NCI-H524 treated with DMSO at 0.1 percent for 48 hours (cell line): ENCODE measurements at regions not wholly inside any gene's neighbourhood (a gene's known extent, or its start where the extent isn't known, plus 50 kb on each side); places are given as distances from the start of the nearest gene placed in this dataset.
"Not testable (repeated sequence)": the region's sequence is repeated elsewhere in the genome, so short reads cannot be mapped to it uniquely, and the experiment has no call there.

Source experiments
- DNase-seq: peaks from one replicate; lab custom pipeline; 2025; lab: John Stamatoyannopoulos, UW

- not testable (repeated sequence) for DNase-seq
Measured at GRCh38 chr9:25045469-25045868, 499.8 kb upstream of the IZUMO3 start.

DNA sequence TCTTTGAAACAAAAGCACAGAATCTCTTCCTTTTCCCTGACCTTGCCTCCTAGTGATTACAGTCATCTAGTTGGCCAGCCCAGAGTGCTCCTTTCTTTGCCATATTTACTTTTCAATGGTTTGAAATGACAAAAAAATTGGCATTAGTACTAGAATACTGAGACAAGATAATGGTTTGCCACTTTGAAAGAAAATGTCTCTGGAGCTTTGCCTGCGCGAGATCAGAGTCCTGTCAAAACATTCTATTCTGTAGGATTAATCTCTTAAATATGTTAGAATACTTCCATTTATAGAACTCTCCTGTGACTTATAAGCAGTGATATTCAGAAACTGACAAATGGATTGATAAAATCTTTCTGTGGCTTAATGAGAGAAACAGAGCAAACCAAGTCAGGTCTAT lies 484.0 kb upstream of the IZUMO3 start:
- DNase-seq: no peak

- no peak for DNase-seq
Measured at GRCh38 chr9:25025686-25026085, 480.0 kb upstream of the IZUMO3 start.

GRCh38 chr9:25025156-25025555 lies 479.5 kb upstream of the IZUMO3 start:
- DNase-seq: no peak

- DNase-seq: no peak
Measured at GRCh38 chr9:25017779-25018178, 472.1 kb upstream of the IZUMO3 start.

DNA sequence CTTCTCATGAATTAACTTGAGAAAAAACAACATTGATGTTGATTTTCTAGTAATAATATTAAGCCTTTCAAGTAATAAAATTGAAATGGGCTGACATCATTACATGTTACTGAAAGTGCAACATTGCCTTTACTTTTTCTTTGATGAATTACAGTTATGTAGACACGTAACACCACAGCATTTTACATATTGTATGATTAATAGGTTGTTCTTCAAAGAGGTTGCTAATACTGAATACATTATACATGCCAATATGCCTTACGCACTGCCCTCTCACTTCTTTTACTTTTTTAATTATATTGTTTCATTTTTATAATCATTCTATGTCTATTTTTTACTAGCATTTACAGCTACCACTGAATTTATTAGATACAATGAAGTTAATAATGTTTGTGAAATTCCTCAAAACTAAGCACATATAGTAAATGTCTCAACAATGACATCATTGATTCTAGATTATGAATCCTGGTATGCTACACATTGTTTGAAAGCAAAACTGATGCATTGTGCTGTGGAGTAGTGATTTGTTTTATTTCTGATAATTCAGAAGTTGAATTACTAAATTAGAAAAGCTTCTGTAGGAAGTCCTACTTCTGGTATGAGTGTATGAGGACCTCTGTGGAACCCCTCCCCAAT lies 464.4 kb upstream of the IZUMO3 start:
- DNase-seq: no peak

GRCh38 chr9:25003686-25004085 lies 458.0 kb upstream of the IZUMO3 start:
- DNase-seq: no peak

- DNase-seq: no peak
Measured at GRCh38 chr9:24986331-24986730, 440.6 kb upstream of the IZUMO3 start.

DNA sequence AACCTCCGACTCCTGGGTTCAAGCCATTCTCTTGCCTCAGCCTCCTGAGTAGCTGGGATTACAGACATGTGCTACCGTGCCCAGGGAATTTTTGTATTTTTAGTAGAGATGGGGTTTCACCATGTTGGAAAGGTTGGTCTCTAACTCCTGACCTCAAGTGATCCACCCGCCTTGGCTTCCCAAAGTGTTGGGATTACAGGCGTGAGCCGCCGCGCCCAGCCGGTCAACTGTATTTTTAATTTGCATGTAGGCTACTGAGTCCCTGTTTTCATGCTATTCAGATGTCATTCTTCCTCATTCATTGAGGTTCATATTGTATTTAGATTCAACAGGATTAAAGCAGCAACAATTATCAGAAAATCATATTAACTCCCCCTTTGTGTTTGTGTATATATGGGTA lies 425.1 kb upstream of the IZUMO3 start:
- not testable (repeated sequence) for DNase-seq

- DNase-seq: no peak
Measured at GRCh38 chr9:24961762-24962161, 416.1 kb upstream of the IZUMO3 start.

DNA sequence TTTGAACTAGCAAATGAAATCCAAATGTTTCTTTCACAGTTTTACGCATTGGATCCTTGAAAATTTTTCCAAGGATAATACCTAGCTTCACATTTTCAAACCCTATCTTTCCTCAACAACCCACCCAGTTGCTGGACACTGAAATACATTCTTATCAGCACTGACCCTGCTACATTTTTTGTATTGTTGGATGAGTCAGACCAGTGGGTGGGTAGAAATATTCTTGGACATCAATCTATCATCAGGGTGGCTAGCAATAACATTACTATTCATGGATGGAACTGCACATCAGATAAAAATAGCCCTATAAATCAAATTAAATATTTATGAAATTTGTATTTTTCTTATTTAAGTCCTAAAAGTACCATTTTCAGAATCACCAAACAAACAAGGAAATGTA lies 407.4 kb upstream of the IZUMO3 start:
- DNase-seq: no peak

GRCh38 chr9:24939109-24939850 lies 393.6 kb upstream of the IZUMO3 start:
- DNase-seq: peak; percentile 92

DNA sequence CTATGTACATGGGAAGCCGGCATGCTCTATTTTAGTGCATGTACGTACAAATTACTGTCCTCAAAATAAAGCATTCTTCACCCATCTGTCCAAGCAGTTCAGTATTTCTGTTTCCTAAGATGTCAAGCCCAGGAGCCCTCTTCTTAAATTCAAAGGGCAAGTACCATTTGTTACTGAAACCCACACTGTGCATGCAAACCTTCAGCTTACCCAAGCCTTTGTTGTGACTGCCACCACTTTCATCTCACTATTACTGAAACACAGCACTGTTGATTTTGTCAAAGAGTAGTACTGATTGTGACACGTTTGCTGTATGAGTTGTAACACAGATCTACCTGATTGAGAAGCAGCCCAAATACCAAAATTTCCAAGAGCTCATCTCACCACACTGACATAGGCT lies 390.4 kb upstream of the IZUMO3 start:
- no peak for DNase-seq

DNA sequence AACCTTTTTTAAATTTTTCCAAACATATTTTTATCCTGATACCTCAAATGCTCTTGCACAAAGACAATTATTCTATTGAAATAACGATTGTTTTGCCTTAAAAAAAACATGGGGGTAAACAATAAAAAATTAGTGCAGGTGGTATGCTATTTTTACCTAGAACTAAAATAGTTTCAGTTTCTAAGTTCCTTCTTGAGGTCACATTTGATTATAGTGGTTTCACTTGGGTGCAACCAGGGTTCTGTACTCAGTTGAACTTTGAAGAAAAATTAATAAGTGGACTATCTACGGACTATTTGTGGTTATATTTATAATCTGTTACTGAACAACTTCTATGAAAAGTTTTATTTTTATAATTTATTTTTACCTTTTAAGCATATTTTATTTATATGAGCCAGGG lies 387.1 kb upstream of the IZUMO3 start:
- DNase-seq: no peak

DNA sequence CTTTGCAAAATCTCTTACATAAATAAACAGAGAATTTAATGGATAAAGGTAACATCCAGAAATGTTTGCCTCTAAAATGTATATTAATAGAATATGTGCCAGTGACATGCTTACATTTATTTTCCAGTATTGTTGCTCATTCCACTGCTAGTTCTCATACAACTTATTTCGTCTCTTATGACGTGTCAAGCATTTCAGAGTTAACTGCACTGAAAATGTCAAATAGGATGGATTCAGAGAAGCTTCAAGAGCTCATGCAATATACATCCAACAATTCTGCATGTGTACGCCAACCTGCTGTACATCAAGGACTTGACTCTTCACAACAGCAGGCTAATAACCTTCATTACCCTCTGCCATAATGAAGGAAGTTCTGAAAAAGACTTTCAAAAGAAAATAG lies 386.2 kb upstream of the IZUMO3 start:
- DNase-seq: no peak

- DNase-seq: no peak
Measured at GRCh38 chr9:24912767-24913166, 367.1 kb upstream of the IZUMO3 start.

DNA sequence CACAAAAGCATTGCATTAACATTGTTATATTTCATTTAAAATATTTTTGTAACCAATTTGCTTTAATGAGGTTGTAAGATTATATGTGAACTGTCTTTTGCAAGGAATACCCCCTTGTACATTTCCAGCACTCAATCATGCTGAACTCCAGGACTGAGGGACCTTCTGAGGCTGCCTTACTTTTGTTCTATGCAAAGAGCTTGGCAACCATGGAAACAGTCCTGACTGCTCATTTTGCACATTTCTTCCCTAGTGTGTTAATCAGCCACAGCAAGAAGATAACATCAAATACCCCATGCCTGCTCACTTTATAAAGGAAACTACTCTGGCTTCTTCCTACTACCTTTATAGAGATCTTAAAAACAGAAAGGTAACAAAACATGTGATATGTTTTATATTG lies 355.6 kb upstream of the IZUMO3 start:
- DNase-seq: no peak

DNA sequence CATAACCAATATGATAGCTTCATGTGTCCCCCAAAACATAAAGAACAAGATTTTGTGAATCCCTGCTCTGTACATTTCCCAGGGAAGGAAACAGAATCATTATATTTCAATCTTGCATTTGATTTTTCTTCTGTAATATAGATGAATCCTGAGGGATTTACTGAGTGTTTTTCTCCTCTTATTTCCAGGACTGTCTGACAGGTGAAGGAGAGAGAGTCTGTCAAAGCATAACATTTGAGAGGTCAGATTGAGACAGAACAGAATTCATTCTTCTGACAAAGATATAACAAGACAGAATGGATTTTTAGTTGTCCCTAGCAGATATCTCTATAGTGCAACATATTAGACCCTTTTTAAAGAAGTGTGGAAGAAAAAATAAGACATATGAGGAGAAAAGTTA lies 354.5 kb upstream of the IZUMO3 start:
- DNase-seq: no peak

DNA sequence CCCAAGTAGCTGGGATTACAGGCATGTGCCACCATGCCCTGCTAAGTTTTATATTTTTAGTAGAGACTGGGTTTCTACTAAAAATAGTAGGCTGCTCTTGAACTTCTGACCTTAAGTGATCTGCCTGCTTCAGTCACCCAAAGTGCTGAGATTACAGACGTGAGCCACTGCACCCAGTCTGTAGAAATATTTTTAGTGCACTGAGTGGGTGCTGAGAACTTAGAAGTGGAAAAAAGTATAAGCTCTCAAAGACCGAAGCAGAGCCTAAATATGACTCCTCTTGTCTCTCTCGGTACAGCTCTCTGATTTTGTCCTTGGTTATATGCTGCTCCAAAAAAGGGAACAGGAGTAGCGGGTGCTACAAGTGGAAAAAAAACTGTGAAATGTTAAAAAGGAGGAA lies 353.8 kb upstream of the IZUMO3 start:
- no peak for DNase-seq

- DNase-seq: no peak
Measured at GRCh38 chr9:24897826-24898225, 352.1 kb upstream of the IZUMO3 start.

DNA sequence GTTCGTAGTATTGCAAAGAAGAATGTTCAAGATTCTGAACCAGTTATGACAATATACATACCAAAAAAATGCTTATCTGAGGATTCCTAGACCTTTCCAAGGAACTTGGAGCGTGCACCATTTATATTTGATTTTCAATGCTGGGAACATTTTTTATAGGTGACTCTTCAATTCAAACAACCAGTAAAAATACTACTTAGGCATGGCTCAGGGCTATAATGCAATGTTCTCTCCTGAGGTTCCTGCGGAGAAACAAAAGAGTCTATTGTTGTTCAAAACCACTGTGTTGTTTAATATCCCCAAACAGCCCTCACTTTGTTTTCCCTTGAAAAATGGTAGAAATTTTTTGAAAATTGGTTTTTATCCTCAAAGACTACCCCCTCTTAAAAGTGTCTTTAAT lies 335.7 kb upstream of the IZUMO3 start:
- no peak for DNase-seq

- DNase-seq: no peak
Measured at GRCh38 chr9:24879591-24879990, 333.9 kb upstream of the IZUMO3 start.

- not testable (repeated sequence) for DNase-seq
Measured at GRCh38 chr9:24856601-24857000, 310.9 kb upstream of the IZUMO3 start.
